WTC11 (cell line): ENCODE measurements at regions not wholly inside any gene's neighbourhood (a gene's known extent, or its start where the extent isn't known, plus 50 kb on each side); places are given as distances from the start of the nearest gene placed in this dataset.

Experiments
- ATAC-seq: fragments of 200-7000 bp; cut with Tn5 transposase; 2 replicates; pipeline ENCODE4 v1.10.0; 2021; ENCODE audit warnings: mild to moderate bottlenecking, moderate library complexity
- CTCF ChIA-PET: fragments of 300-600 bp; sonication (Branson Sonifier 250); formaldehyde crosslinking; loops from one replicate; lab custom pipeline; 2021; ENCODE audit warnings: antibody characterized with exemption; lab: Charles Lee
- POLR2A ChIA-PET: fragments of 350-600 bp; sonication (Branson Sonifier 250); formaldehyde crosslinking; loops from one replicate; lab custom pipeline; 2021; ENCODE audit warnings: antibody characterized with exemption; lab: Charles Lee
- DNase-seq: peaks from one replicate; pipeline ENCODE4 v3.0.0; 2021; ENCODE audit warnings: low spot score
- H3K27ac Mint-ChIP-seq: 2 replicates; pipeline ENCODE4 v1.8.0; 2021; ENCODE audit warnings: mixed read lengths
- H3K27me3 Mint-ChIP-seq: 2 replicates; pipeline ENCODE4 v1.8.0; 2021; ENCODE audit warnings: low read depth, mild to moderate bottlenecking, moderate library complexity, mixed read lengths
- H3K36me3 Mint-ChIP-seq: 2 replicates; pipeline ENCODE4 v1.8.0; 2021; ENCODE audit warnings: mixed read lengths
- H3K4me1 Mint-ChIP-seq: 2 replicates; pipeline ENCODE4 v1.8.0; 2022; ENCODE audit warnings: mixed read lengths
- H3K4me3 Mint-ChIP-seq: 2 replicates; pipeline ENCODE4 v1.8.0; 2021; ENCODE audit warnings: mild to moderate bottlenecking, moderate library complexity, mixed read lengths
- H3K9me3 Mint-ChIP-seq: 2 replicates; pipeline ENCODE4 v1.8.0; 2021; ENCODE audit warnings: mixed read lengths
- ATF3 ChIP-seq: sonication (generic); formaldehyde crosslinking; conservative IDR thresholded peaks from 2 replicates; pipeline ENCODE4 v1.8.1; 2022; ENCODE audit warnings: mild to moderate bottlenecking, missing genetic modification reagents
- CBFB ChIP-seq: sonication (generic); formaldehyde crosslinking; IDR thresholded peaks from 2 replicates; pipeline ENCODE4 v1.8.1; 2022; ENCODE audit warnings: mild to moderate bottlenecking, low read depth, missing genetic modification reagents
- E2F1 ChIP-seq: sonication (generic); formaldehyde crosslinking; IDR thresholded peaks from 2 replicates; pipeline ENCODE4 v1.8.0; 2022; ENCODE audit warnings: mild to moderate bottlenecking, missing genetic modification reagents
- EMX1 ChIP-seq: fragments of 250-450 bp; sonication (Bioruptor Pico); IDR thresholded peaks from 2 replicates; pipeline ENCODE4 v1.8.0; 2021; ENCODE audit warnings: mild to moderate bottlenecking
- FOXP1 ChIP-seq: sonication (generic); formaldehyde crosslinking; IDR thresholded peaks from 2 replicates; pipeline ENCODE4 v1.8.0; 2022; ENCODE audit warnings: missing genetic modification reagents, mild to moderate bottlenecking, moderate library complexity, borderline replicate concordance
- IRF2 ChIP-seq: sonication (generic); formaldehyde crosslinking; IDR thresholded peaks from 2 replicates; pipeline ENCODE4 v1.8.0; 2022; ENCODE audit warnings: low read depth, missing genetic modification reagents, borderline replicate concordance
- KAT7 ChIP-seq: sonication (generic); formaldehyde crosslinking; IDR thresholded peaks from 2 replicates; pipeline ENCODE4 v1.8.1; 2023; ENCODE audit warnings: missing genetic modification reagents, mild to moderate bottlenecking, borderline replicate concordance
- OVOL2 ChIP-seq: fragments of 250-450 bp; sonication (Bioruptor Pico); IDR thresholded peaks from 2 replicates; pipeline ENCODE4 v1.9.0; 2021; ENCODE audit warnings: mild to moderate bottlenecking, borderline replicate concordance
- PRRX2 ChIP-seq: fragments of 250-450 bp; sonication (Bioruptor Pico); IDR thresholded peaks from 2 replicates; pipeline ENCODE4 v1.8.0; 2021; ENCODE audit warnings: mild to moderate bottlenecking
- RORB ChIP-seq: fragments of 250-450 bp; sonication (Bioruptor Pico); IDR thresholded peaks from 2 replicates; pipeline ENCODE4 v1.9.0; 2021; ENCODE audit warnings: mild to moderate bottlenecking
- TCF7 ChIP-seq: sonication (generic); formaldehyde crosslinking; IDR thresholded peaks from 2 replicates; pipeline ENCODE4 v1.8.0; 2022; ENCODE audit warnings: mild to moderate bottlenecking, low read depth, missing genetic modification reagents, moderate library complexity
- TEAD4 ChIP-seq: sonication (generic); formaldehyde crosslinking; IDR thresholded peaks from 2 replicates; pipeline ENCODE4 v1.8.0; 2022; ENCODE audit warnings: mild to moderate bottlenecking, missing genetic modification reagents
- ZNF263 ChIP-seq: sonication (generic); formaldehyde crosslinking; IDR thresholded peaks from 2 replicates; pipeline ENCODE4 v1.8.1; 2022; ENCODE audit warnings: low read depth, mild to moderate bottlenecking, moderate library complexity, missing genetic modification reagents
- TF ChIP-seq, protein P1 (sequence below): sonication (generic); formaldehyde crosslinking; IDR thresholded peaks from 2 replicates; pipeline ENCODE4 v1.8.1; 2023; ENCODE audit warnings: mild to moderate bottlenecking, missing genetic modification reagents, borderline replicate concordance
- TF ChIP-seq, protein P2 (sequence below): sonication (generic); formaldehyde crosslinking; IDR thresholded peaks from 2 replicates; pipeline ENCODE4 v1.8.0; 2022; ENCODE audit warnings: mild to moderate bottlenecking, missing genetic modification reagents
- TF ChIP-seq, protein P3 (sequence below): sonication (generic); formaldehyde crosslinking; IDR thresholded peaks from 2 replicates; pipeline ENCODE4 v1.8.0; 2022; ENCODE audit warnings: missing genetic modification reagents
- TF ChIP-seq, protein P4 (sequence below): sonication (generic); formaldehyde crosslinking; IDR thresholded peaks from 2 replicates; pipeline ENCODE4 v1.8.1; 2023; ENCODE audit warnings: mild to moderate bottlenecking, missing genetic modification reagents

DNA sequence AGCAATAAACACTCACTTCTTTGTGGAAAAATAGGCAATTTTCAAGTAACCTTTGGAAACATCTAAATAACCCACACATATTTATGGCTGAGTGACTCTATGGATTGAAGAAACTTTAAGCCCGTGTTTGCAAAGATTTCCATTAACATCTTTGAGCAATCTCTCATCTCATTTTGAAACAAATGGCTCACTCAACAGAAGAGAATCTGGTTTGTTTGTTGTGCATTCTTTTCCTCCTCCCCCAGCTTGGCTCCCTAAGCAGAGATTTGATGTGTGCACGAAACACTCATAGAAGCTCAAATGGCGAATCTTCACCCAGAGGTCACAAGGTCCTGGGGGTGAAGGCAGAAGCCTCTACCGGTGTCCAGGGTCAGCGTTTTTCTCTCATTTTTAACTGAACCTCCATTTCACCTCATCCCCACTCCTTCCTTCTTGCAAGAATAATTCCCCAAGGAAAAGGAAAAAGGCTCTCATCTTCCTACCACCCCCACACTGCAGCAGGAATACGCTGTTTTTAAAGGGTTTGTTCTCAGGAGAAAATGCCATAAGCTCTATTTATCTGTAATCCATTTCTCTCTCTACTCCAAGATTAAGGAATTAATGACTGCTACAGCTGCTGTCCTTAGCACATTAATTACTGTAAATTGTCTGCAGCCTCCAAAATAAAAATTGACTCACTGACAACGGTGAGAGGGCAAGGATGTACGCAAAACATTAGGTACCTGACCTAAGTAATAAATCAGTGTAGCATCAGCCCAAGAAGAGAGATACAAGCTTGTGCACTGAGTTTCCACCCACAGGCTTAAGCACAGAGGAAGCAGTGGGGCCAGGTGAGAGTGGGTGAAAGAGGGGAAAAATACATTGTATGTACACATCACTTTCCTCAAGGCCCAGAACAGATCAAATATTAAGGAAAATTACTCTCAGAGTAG is 307.6 kb upstream of the NOCT start:
- H3K27ac Mint-ChIP-seq: no peak overlapping the region
- no peaks in the 10 kb centered on the region; the same call in 1 of the 2 replicates for H3K27me3 Mint-ChIP-seq

More for the DNA sequence above, 307.6 kb upstream of the NOCT start:
- DNase-seq: no peak
- Mint-ChIP-seq H3K36me3 (no peaks in the 10 kb centered on the region), H3K4me1 (no peaks in the 10 kb centered on the region; the same call in 1 of the 2 replicates)
- ATAC-seq: no peak
- ChIA-PET CTCF (interaction anchor here (2.0 kb wide), 1 partner anchor 186 kb away, joined by 4 read pairs; no protein-coding TSS in a partner anchor), POLR2A (no interaction called here)
- TF ChIP-seq PRRX2 (CRISPR knock-in tag) (no peak), ZNF263 (CRISPR knock-in tag) (no peak), IRF2 (CRISPR knock-in tag) (no peak), ATF3 (CRISPR knock-in tag) (no peak), E2F1 (no peak), KAT7 (CRISPR knock-in tag) (no peak), TEAD4 (no peak), CBFB (CRISPR knock-in tag) (no peak), OVOL2 (CRISPR knock-in tag) (no peak), RORB (CRISPR knock-in tag) (no peak), EMX1 (CRISPR knock-in tag) (no peak), TCF7 (CRISPR knock-in tag) (no peak), FOXP1 (no peak)
- TF ChIP-seq, protein P1, sequence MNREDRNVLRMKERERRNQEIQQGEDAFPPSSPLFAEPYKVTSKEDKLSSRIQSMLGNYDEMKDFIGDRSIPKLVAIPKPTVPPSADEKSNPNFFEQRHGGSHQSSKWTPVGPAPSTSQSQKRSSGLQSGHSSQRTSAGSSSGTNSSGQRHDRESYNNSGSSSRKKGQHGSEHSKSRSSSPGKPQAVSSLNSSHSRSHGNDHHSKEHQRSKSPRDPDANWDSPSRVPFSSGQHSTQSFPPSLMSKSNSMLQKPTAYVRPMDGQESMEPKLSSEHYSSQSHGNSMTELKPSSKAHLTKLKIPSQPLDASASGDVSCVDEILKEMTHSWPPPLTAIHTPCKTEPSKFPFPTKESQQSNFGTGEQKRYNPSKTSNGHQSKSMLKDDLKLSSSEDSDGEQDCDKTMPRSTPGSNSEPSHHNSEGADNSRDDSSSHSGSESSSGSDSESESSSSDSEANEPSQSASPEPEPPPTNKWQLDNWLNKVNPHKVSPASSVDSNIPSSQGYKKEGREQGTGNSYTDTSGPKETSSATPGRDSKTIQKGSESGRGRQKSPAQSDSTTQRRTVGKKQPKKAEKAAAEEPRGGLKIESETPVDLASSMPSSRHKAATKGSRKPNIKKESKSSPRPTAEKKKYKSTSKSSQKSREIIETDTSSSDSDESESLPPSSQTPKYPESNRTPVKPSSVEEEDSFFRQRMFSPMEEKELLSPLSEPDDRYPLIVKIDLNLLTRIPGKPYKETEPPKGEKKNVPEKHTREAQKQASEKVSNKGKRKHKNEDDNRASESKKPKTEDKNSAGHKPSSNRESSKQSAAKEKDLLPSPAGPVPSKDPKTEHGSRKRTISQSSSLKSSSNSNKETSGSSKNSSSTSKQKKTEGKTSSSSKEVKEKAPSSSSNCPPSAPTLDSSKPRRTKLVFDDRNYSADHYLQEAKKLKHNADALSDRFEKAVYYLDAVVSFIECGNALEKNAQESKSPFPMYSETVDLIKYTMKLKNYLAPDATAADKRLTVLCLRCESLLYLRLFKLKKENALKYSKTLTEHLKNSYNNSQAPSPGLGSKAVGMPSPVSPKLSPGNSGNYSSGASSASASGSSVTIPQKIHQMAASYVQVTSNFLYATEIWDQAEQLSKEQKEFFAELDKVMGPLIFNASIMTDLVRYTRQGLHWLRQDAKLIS (CRISPR knock-in tag): no peak
- TF ChIP-seq, protein P2, sequence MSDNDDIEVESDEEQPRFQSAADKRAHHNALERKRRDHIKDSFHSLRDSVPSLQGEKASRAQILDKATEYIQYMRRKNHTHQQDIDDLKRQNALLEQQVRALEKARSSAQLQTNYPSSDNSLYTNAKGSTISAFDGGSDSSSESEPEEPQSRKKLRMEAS (CRISPR knock-in tag): no peak
- TF ChIP-seq, protein P3, sequence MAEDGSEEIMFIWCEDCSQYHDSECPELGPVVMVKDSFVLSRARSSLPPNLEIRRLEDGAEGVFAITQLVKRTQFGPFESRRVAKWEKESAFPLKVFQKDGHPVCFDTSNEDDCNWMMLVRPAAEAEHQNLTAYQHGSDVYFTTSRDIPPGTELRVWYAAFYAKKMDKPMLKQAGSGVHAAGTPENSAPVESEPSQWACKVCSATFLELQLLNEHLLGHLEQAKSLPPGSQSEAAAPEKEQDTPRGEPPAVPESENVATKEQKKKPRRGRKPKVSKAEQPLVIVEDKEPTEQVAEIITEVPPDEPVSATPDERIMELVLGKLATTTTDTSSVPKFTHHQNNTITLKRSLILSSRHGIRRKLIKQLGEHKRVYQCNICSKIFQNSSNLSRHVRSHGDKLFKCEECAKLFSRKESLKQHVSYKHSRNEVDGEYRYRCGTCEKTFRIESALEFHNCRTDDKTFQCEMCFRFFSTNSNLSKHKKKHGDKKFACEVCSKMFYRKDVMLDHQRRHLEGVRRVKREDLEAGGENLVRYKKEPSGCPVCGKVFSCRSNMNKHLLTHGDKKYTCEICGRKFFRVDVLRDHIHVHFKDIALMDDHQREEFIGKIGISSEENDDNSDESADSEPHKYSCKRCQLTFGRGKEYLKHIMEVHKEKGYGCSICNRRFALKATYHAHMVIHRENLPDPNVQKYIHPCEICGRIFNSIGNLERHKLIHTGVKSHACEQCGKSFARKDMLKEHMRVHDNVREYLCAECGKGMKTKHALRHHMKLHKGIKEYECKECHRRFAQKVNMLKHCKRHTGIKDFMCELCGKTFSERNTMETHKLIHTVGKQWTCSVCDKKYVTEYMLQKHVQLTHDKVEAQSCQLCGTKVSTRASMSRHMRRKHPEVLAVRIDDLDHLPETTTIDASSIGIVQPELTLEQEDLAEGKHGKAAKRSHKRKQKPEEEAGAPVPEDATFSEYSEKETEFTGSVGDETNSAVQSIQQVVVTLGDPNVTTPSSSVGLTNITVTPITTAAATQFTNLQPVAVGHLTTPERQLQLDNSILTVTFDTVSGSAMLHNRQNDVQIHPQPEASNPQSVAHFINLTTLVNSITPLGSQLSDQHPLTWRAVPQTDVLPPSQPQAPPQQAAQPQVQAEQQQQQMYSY (CRISPR knock-in tag): no peak
- TF ChIP-seq, protein P4, sequence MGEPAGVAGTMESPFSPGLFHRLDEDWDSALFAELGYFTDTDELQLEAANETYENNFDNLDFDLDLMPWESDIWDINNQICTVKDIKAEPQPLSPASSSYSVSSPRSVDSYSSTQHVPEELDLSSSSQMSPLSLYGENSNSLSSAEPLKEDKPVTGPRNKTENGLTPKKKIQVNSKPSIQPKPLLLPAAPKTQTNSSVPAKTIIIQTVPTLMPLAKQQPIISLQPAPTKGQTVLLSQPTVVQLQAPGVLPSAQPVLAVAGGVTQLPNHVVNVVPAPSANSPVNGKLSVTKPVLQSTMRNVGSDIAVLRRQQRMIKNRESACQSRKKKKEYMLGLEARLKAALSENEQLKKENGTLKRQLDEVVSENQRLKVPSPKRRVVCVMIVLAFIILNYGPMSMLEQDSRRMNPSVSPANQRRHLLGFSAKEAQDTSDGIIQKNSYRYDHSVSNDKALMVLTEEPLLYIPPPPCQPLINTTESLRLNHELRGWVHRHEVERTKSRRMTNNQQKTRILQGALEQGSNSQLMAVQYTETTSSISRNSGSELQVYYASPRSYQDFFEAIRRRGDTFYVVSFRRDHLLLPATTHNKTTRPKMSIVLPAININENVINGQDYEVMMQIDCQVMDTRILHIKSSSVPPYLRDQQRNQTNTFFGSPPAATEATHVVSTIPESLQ: no peak
- TF ChIP-seq, all 79 proteins: peak for 0
- Mint-ChIP-seq H3K4me3 (no peak overlapping the region), H3K9me3 (peaks cover 4% of the 10 kb centered on the region; the same call in 1 of the 2 replicates)
